ENCODE measurements at regions not wholly inside any gene's neighbourhood (a gene's known extent, or its start where the extent isn't known, plus 50 kb on each side); places are given as distances from the start of the nearest gene placed in this dataset.

GRCh38 chr14:101453225-101453624 lies 108.1 kb upstream of the DIO3 start:
- no peak for DNase-seq (ENCODE audit: low read depth)

DNA sequence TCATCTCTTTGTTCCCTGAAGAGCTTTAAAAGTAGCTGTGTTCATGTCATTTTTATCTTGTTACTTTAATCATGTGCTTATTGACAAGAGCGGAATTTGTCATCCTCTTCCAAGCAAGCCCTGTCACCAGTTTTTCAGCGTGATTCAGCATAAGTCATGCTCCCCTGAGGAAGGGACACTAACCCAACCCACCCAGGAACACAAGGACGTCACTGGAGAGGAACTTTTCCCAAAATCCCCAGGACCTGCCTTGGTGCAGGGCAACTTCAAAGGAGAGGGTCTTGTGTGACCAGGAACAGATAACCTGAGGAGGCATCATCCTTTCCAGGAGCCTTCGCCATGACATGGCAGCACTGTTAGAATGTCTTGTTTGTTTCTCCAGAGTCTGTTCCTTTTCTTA lies 107.1 kb upstream of the DIO3 start:
- DNase-seq (ENCODE audit: low read depth) = no peak

DNA sequence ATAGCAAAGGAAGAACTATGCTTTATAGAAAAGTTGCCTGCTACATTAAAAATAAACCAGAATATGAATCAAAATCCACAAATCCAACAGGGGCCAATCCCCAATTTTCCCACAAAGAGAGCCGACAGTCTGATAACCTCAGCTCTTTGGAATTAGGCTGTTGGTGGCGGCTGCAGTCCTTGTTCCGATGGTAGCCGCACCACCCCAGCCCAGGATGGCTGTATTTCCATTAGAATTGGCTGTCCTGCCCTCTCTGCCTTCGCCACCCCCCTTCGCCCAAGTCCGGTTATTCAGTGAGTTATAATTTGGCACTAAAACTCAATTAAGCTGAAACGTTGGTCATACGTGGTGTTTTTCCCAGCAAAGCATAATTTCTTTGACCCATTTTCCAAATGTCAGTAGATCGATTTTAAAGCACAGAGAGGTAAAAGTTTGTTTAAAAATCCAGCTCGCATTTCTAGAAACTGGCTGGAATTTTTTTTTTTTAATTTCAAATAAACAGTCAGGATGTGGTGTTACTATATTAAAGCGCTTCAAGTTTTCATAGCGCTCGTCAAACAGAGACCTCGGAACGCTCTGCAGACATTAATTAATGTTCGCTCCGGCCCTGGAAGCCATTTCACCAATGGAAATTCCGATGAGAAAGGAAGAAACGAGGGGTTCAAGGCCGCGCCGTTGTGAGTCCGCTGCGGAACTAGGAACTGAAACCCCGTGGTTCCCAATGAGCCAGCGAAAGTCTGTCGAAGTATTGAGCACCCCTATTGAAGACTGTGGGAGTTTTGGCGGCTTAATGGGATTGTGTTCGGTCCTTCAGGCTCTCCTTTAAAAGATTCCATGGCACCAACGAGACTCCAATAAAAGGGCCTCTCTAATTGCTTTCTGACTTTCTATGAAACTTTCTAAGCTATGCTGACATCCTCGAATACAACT lies 104.8 kb upstream of the DIO3 start:
- no peak for DNase-seq (ENCODE audit: low read depth)

GRCh38 chr14:101457301-101457935 lies 103.9 kb upstream of the DIO3 start:
- DNase-seq (ENCODE audit: low read depth) = no peak

GRCh38 chr14:101457936-101458740 lies 103.2 kb upstream of the DIO3 start:
- no peak for DNase-seq (ENCODE audit: low read depth)

DNA sequence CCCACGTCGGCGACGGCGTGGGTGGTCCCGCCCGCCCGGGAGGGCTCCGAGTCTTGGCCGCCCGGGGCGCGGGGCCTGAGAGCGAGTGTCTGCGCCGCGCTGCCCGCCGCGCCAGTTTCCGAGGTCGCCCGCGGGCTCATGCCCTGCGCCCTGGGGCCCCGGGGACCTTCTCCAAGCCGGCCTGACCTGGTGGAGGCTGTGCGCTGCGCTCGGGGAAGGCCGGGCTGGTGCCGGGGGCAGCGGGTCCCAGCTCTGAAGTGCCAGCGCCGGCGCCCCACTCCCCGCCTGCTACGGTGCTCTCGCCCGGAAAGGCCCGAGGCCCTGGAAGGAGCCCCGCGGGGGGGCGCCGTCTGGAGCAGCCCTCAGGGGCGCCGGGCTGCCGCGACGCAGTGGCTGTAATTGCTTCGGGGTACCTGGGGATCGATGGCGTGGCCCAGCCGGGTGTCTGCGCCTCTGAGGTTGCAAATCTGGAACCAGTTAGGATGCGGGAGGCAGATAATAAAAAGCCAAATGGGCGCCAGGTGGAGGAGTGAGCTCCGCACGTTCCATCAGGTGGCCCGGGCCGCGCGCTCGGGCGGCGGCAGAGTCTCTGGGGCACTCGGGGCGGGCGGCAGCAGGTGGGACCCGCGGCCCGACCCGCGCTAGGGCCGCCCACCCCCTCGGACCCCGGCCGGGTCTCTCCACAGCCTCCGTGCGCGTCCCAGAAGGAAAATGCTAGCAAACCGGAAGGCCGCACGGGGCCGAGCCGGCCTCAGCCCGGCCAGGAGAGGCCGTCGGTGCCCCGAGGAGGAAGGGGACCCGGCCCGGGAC lies 102.3 kb upstream of the DIO3 start:
- no peak for DNase-seq (ENCODE audit: low read depth)

GRCh38 chr14:101459551-101459900 lies 101.8 kb upstream of the DIO3 start:
- DNase-seq (ENCODE audit: low read depth) = no peak

GRCh38 chr14:101460521-101460920 lies 100.8 kb upstream of the DIO3 start:
- DNase-seq (ENCODE audit: low read depth) = no peak

DNA sequence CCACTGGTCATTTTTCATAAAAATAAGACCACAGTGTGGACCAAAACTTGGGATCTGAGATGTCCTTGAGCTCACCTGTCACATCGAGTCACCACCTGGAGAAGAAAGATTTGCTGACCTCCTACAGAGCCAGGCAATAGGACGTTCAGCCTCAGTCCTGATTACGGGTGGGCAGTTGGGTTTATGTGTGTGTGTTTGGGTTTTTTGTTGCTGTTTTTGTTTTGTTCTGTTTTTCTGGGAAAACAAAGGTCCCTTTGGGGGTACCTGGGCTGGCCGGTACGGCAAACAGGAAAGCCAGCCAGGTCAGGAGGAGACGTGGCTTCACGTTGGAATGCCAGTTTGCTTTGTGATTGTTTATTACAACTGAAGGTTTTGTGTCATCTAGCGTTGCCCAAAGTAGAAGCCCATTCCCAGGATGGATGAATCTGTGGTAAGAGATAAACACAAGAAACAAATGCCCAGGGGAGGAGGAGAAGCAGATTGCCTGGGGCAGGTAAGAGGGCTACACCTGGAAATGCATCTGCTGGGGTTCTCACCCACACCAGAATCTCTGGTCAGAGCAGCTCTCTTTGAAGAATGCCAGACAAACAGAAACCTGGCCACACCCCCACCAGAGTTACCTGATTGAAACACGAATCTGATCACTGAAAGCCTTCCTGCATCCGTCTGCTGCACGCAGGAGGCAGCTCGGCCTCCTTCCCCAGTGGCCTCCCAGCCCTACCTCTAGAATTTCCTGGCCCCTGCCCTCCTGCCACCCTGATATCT lies 100.1 kb upstream of the DIO3 start:
- no peak for DNase-seq (ENCODE audit: low read depth)

- no peak for DNase-seq (ENCODE audit: low read depth)
Observed at GRCh38 chr14:101461891-101462290, 99.4 kb upstream of the DIO3 start.

- DNase-seq (ENCODE audit: low read depth) = no peak
Observed at GRCh38 chr14:101462726-101463565, 98.3 kb upstream of the DIO3 start.

- no peak for DNase-seq (ENCODE audit: low read depth)
Observed at GRCh38 chr14:101463566-101464171, 97.6 kb upstream of the DIO3 start.

GRCh38 chr14:101464310-101464983 lies 96.8 kb upstream of the DIO3 start:
- DNase-seq (ENCODE audit: low read depth) = no peak

- no peak for DNase-seq (ENCODE audit: low read depth)
Observed at GRCh38 chr14:101464984-101465794, 96.1 kb upstream of the DIO3 start.

DNA sequence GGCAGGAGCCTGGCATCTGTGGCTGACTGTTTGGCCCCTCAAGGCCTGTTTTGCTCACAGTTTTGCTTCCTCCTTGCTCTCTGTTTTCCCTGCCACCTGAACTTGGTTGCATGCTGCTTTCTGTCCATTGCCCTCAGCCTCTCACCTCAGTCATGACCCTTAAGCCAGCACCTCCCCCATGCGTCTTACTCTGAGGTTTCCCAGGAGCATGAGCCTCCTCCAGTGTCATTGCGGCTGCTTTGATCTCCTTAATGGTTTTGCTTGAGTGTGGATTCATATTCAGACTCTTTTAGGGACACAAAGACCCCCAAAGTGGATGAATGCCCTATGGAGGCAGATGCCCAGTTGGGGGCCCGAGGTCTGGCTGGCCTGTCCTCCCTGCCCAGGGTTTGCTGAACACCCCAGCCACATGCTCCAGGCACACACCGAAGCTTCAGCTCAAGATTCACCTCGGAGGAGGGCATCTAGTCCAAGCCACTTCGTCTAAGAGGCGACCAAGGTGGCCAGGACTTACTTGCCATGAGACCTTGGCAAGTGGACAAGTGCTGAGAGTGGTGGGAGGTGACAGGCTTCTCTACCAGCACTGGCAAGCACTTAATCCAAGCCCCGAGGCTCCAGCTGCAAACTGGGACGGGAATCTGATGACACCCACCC lies 95.4 kb upstream of the DIO3 start:
- DNase-seq (ENCODE audit: low read depth) = no peak

GRCh38 chr14:101466456-101467180 lies 94.7 kb upstream of the DIO3 start:
- no peak for DNase-seq (ENCODE audit: low read depth)

Data from HS-27A (cell line).